22Rv1 (cell line): ENCODE measurements at regions not wholly inside any gene's neighbourhood (a gene's known extent, or its start where the extent isn't known, plus 50 kb on each side); places are given as distances from the start of the nearest gene placed in this dataset.

Experiments used
- H3K27ac ChIP-seq: fragments of 450-650 bp; 2 replicates; pipeline ENCODE4 v1.5.1; 2017
- ZFX ChIP-seq: fragments of 450-650 bp; IDR thresholded peaks from 2 replicates; pipeline ENCODE4 v1.6.1; 2017; ENCODE audit warnings: antibody characterized with exemption, borderline replicate concordance
- TF ChIP-seq, protein P1 (sequence below): fragments of 450-650 bp; IDR thresholded peaks from 2 replicates; pipeline ENCODE4 v1.5.1; 2017; ENCODE audit warnings: mild to moderate bottlenecking

DNA sequence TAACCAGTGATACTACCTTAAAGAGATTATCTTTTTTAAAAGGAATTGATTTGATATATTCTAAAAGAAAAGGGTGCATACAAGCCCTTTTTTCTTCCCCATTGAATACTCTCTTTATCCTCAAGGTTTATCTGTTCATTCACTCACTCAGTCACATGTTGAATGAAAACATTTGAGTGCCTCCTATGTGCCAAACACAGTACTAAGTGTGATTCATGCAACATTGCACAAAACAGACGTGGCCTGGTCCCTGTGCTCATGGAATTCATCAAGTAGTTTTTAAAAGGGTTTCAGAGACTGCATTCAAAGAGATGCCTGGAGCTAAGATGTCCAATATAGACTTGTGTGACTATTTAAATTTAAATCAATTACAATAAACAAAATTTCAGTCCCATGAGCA, 462.2 kb upstream of the MDFIC2 start:
- H3K27ac ChIP-seq, result no peak overlapping the region

DNA sequence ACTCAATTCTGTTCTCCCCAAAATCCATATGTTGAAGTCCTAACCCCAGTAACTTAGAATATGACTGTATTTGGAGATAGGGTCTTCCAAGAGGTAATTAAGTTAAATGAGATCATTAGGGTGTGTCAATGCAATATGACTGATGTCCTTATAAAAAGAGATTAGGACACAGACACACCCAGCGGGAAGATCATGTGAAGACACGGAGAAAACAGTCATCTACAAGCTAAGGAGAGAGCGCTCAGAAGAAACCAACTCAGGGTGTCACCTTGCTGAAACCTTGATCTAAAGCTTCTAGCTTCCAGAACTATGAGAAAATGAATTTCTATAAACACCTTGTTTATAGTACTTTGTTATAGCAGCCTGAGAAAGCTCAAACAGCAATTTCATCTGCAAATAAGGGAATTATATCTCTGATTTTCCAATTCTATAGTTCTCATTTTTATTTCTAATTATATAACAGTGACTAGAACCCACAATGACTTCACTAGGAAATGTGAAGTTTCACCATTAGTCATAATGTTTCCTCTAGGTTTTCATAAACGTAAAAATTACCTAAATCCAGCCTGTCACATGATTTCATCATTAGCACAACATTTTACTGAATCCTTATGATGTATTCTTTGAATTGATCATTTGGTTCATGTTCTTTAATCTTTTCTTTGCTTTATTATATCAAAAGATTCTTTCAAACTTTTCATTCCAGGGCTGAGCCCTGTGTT, 459.1 kb upstream of the MDFIC2 start:
- H3K27ac ChIP-seq, result no peak overlapping the region
- TF ChIP-seq, protein P1, sequence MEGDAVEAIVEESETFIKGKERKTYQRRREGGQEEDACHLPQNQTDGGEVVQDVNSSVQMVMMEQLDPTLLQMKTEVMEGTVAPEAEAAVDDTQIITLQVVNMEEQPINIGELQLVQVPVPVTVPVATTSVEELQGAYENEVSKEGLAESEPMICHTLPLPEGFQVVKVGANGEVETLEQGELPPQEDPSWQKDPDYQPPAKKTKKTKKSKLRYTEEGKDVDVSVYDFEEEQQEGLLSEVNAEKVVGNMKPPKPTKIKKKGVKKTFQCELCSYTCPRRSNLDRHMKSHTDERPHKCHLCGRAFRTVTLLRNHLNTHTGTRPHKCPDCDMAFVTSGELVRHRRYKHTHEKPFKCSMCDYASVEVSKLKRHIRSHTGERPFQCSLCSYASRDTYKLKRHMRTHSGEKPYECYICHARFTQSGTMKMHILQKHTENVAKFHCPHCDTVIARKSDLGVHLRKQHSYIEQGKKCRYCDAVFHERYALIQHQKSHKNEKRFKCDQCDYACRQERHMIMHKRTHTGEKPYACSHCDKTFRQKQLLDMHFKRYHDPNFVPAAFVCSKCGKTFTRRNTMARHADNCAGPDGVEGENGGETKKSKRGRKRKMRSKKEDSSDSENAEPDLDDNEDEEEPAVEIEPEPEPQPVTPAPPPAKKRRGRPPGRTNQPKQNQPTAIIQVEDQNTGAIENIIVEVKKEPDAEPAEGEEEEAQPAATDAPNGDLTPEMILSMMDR, result no peak
- TF ChIP-seq ZFX, result no peak

More for the DNA sequence above, 462.2 kb upstream of the MDFIC2 start:
- TF ChIP-seq, protein P1, result no peak
- TF ChIP-seq ZFX, result no peak

DNA sequence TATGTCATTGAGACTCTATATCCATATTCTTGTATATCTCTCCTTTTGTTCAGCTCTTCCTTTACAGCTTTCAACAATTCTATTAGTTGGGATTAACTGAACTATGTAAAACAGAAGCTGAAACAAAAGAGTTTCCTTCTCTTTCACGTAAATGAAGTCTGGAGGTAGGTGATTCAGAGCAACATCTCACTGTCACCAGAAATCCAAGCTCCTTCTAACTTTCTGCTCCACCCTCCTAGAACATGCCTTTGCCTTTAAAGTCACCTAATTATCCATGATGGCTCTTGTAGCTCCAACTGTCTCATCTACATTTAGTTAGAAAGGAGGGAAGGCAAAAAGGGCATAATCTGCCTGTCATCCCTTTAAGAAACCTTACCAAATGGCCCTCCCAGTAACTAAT, 458.2 kb upstream of the MDFIC2 start:
- H3K27ac ChIP-seq, result no peak overlapping the region
- no peak for TF ChIP-seq ZFX
- TF ChIP-seq, protein P1, result no peak

DNA sequence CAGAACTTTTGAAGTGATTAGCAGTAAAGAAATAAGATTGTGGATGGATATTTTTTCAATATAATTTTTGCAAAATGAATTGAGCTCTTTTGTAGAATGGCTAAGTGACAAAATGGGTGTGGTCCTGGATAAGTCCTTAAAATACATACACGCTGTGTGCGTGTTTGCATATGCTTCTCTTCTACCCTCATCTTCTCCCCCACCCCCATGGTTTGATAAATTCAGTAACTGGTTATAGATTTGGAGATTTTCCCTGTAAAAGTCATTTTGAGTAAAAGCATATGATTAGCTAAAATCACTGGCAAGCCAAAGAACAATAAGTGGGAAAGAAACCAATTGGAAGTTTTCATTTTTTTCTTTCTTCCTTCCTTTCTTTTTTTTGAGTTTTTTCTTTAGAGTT, 453.9 kb upstream of the MDFIC2 start:
- no peak for TF ChIP-seq ZFX
- TF ChIP-seq, protein P1, result no peak

DNA sequence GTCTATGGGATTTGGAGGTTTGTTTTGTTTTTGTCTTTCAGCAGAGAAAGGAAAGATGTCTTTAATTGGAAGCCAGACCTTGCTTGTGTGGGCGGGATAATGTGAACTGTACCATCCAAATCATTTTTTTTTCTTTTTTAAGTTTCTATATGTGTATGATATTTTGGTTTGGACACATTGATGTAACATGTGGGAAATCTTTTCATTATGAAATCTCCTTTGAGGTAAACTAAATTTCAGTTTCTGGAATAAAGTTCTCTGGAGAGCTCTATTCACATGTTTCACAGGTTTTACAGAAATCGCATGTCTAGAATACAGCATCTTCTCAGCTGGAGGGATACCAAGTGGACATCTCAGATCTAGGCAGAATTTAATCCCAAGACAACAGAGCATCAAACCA, 451.5 kb upstream of the MDFIC2 start:
- H3K27ac ChIP-seq, result no peak overlapping the region
- TF ChIP-seq, protein P1, result no peak
- no peak for TF ChIP-seq ZFX

More for the DNA sequence above, 453.9 kb upstream of the MDFIC2 start:
- no peak overlapping the region for H3K27ac ChIP-seq

DNA sequence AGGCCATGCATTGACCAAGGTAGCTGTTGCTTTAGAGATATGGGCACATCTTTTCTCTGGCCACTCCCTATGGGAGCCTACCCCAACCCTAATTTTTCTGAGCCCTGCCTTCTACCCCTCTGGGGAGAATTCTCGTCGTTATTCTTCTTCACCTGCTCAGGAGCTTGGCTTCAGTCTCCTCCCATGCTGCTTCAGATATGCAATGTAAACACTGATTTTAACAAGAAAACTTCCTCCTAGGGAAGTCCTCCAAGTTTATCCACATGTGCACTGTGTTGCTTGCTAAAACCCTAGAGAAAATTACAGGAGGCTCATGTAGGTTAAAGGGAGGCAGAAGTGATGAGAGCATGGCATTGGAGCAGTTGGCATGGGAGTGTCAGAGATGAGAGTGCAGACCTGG, 445.2 kb upstream of the MDFIC2 start:
- TF ChIP-seq, protein P1, result no peak
- TF ChIP-seq ZFX, result no peak
- H3K27ac ChIP-seq, result no peak overlapping the region

DNA sequence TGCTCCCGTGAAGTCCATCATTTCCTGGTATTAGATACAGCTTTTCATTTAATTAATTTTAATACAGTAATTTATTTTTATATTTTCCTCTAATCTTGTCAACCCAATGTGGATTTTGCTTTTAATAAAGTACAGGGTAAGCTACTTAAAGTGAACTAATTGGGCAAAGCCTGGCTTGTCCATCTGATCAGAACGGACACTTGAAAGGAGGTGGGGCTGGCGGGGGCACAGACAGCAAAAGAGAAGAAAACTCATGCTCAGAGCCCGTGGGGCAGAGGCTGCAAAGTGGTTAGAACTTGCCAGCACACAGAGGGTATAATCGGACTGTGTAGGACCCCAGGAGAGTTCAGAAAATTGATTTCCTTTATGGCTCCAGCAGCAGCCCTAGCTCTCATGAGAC, 443.1 kb upstream of the MDFIC2 start:
- H3K27ac ChIP-seq, result no peak overlapping the region
- TF ChIP-seq, protein P1, result no peak
- no peak for TF ChIP-seq ZFX
